ENCODE measurements at regions not wholly inside any gene's neighbourhood (a gene's known extent, or its start where the extent isn't known, plus 50 kb on each side); places are given as distances from the start of the nearest gene placed in this dataset.

- TF ChIP-seq GABPA (IDR thresholded peaks at IDR 0.05; ENCODE audit: borderline replicate concordance, insufficient read depth, low read length): no peak
Observed at GRCh38 chr21:31424058-31424457, 80.0 kb upstream of the TIAM1 start (continued).
